Glomerular visceral epithelial cell (primary cell): ENCODE measurements at regions not wholly inside any gene's neighbourhood (a gene's known extent, or its start where the extent isn't known, plus 50 kb on each side); places are given as distances from the start of the nearest gene placed in this dataset.

Experiments used
- DNase-seq: peaks from one replicate; pipeline ENCODE4 v3.0.0-alpha.2; 2016; ENCODE audit errors: extremely low spot score

GRCh38 chr1:22285549-22286396, 142.9 kb upstream of the WNT4 start:
- DNase-seq: no peak

GRCh38 chr1:22286491-22286890, 143.6 kb upstream of the WNT4 start:
- DNase-seq: no peak

- no peak for DNase-seq
Observed at GRCh38 chr1:22287273-22287672, 144.4 kb upstream of the WNT4 start.

- DNase-seq: no peak
Observed at GRCh38 chr1:22287946-22288520, 145.1 kb upstream of the WNT4 start.

- DNase-seq: no peak
Observed at GRCh38 chr1:22288593-22289241, 145.8 kb upstream of the WNT4 start.

- DNase-seq: no peak
Observed at GRCh38 chr1:22289307-22289995, 146.6 kb upstream of the WNT4 start.

- DNase-seq: no peak
Observed at GRCh38 chr1:22290157-22290556, 147.3 kb upstream of the WNT4 start.

GRCh38 chr1:22290611-22291010, 147.7 kb upstream of the WNT4 start:
- no peak for DNase-seq

GRCh38 chr1:22291057-22291456, 148.2 kb upstream of the WNT4 start:
- DNase-seq: no peak

GRCh38 chr1:22291494-22291893, 148.6 kb upstream of the WNT4 start:
- no peak for DNase-seq

GRCh38 chr1:22292011-22292788, 149.3 kb upstream of the WNT4 start:
- DNase-seq: no peak

GRCh38 chr1:22295396-22295795, 152.5 kb upstream of the WNT4 start:
- no peak for DNase-seq

GRCh38 chr1:22295856-22296255, 153.0 kb upstream of the WNT4 start:
- no peak for DNase-seq

- DNase-seq: no peak
Observed at GRCh38 chr1:22296701-22297591, 154.0 kb upstream of the WNT4 start.

GRCh38 chr1:22297999-22298398, 153.7 kb upstream of the ZBTB40 start:
- DNase-seq: no peak

GRCh38 chr1:22303816-22304215, 147.8 kb upstream of the ZBTB40 start:
- DNase-seq: no peak

GRCh38 chr1:22309572-22309971, 142.1 kb upstream of the ZBTB40 start:
- no peak for DNase-seq

GRCh38 chr1:22311461-22311860, 140.2 kb upstream of the ZBTB40 start:
- no peak for DNase-seq

- DNase-seq: no peak
Observed at GRCh38 chr1:22313321-22313720, 138.3 kb upstream of the ZBTB40 start.

- no peak for DNase-seq
Observed at GRCh38 chr1:22314706-22315105, 136.9 kb upstream of the ZBTB40 start.
